Astrocyte of the hippocampus (primary cell): ENCODE measurements at regions not wholly inside any gene's neighbourhood (a gene's known extent, or its start where the extent isn't known, plus 50 kb on each side); places are given as distances from the start of the nearest gene placed in this dataset.
A peak's percentile ranks its signal among the peaks of the same experiment; 100 is the strongest.
"Not testable (repeated sequence)": the region's sequence is repeated elsewhere in the genome, so short reads cannot be mapped to it uniquely, and the experiment has no call there.

Experiments
- DNase-seq: peaks from one replicate; pipeline ENCODE4 v3.0.0; 2011; ENCODE audit warnings: low read depth, low spot score

GRCh38 chr6:77326029-77326428, 137.3 kb downstream of the HTR1B start:
- no peak for DNase-seq

GRCh38 chr6:77324866-77325265, 138.4 kb downstream of the HTR1B start:
- no peak for DNase-seq

- DNase-seq: no peak
Observed at GRCh38 chr6:77322604-77323003, 140.7 kb downstream of the HTR1B start.

GRCh38 chr6:77318256-77318655, 145.0 kb downstream of the HTR1B start:
- DNase-seq: no peak

- no peak for DNase-seq
Observed at GRCh38 chr6:77313595-77313994, 149.7 kb downstream of the HTR1B start.

- DNase-seq: no peak
Observed at GRCh38 chr6:77299931-77300330, 163.4 kb downstream of the HTR1B start.

- DNase-seq: no peak
Observed at GRCh38 chr6:77298283-77298682, 165.0 kb downstream of the HTR1B start.

GRCh38 chr6:77292564-77293546, 170.4 kb downstream of the HTR1B start:
- peak; percentile 67 for DNase-seq

GRCh38 chr6:77290798-77291197, 172.5 kb downstream of the HTR1B start:
- no peak for DNase-seq

GRCh38 chr6:77286541-77286940, 176.8 kb downstream of the HTR1B start:
- no peak for DNase-seq

GRCh38 chr6:77273929-77274328, 189.4 kb downstream of the HTR1B start:
- no peak for DNase-seq

- no peak for DNase-seq
Observed at GRCh38 chr6:77264970-77265369, 198.3 kb downstream of the HTR1B start.

- DNase-seq: no peak
Observed at GRCh38 chr6:77263003-77263402, 200.3 kb downstream of the HTR1B start.

- not testable (repeated sequence) for DNase-seq
Observed at GRCh38 chr6:77251801-77252200, 211.5 kb downstream of the HTR1B start.

- DNase-seq: no peak
Observed at GRCh38 chr6:77249560-77249959, 213.7 kb downstream of the HTR1B start.

- peak; percentile 2 for DNase-seq
Observed at GRCh38 chr6:77245026-77245425, 218.3 kb downstream of the HTR1B start.

- peak; percentile 46 for DNase-seq
Observed at GRCh38 chr6:77231438-77232305, 231.6 kb downstream of the HTR1B start.

- no peak for DNase-seq
Observed at GRCh38 chr6:77228279-77228678, 235.0 kb downstream of the HTR1B start.

GRCh38 chr6:77217896-77218295, 245.4 kb downstream of the HTR1B start:
- DNase-seq: no peak

- no peak for DNase-seq
Observed at GRCh38 chr6:77205936-77206335, 257.4 kb downstream of the HTR1B start.

- no peak for DNase-seq
Observed at GRCh38 chr6:77204555-77204954, 258.7 kb downstream of the HTR1B start.

- DNase-seq: no peak
Observed at GRCh38 chr6:77183447-77183846, 279.8 kb downstream of the HTR1B start.
